Epithelial cell of esophagus (primary cell): ENCODE measurements at regions not wholly inside any gene's neighbourhood (a gene's known extent, or its start where the extent isn't known, plus 50 kb on each side); places are given as distances from the start of the nearest gene placed in this dataset.

Experiments used
- DNase-seq: peaks from one replicate; pipeline ENCODE4 v3.0.0; 2010; ENCODE audit warnings: low read depth
- H3K4me3 ChIP-seq: 2 replicates; pipeline ENCODE4 v1.5.1; 2011; ENCODE audit warnings: mild to moderate bottlenecking, low read length, control low read depth
- TF ChIP-seq, protein P1 (sequence below): IDR thresholded peaks from 2 replicates; pipeline ENCODE4 v1.5.1; 2011; ENCODE audit warnings: low read depth, mild to moderate bottlenecking, low read length, control low read depth, inconsistent platforms; ENCODE audit not compliant: insufficient read depth; ENCODE audit errors: missing control alignments

DNA sequence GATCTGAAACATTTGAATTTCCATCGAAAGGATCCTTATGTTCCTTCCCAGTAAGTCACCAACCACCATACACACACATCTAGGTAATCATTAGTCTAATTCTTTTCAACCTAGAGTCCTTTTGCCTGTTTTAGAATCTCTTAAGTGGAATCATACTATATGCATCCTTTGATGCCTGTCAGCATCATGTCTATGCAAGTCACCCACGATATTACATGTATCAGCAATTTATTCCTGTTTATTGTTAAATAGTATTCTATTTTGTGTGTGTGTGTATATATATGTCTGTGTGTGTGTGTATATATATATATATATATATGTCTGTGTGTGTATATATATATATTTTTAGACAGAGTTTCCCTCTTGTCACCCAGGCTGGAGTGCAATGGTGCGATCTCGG, 78.9 kb upstream of the RPH3AL start:
- no peak overlapping the region for H3K4me3 ChIP-seq
- TF ChIP-seq, protein P1, sequence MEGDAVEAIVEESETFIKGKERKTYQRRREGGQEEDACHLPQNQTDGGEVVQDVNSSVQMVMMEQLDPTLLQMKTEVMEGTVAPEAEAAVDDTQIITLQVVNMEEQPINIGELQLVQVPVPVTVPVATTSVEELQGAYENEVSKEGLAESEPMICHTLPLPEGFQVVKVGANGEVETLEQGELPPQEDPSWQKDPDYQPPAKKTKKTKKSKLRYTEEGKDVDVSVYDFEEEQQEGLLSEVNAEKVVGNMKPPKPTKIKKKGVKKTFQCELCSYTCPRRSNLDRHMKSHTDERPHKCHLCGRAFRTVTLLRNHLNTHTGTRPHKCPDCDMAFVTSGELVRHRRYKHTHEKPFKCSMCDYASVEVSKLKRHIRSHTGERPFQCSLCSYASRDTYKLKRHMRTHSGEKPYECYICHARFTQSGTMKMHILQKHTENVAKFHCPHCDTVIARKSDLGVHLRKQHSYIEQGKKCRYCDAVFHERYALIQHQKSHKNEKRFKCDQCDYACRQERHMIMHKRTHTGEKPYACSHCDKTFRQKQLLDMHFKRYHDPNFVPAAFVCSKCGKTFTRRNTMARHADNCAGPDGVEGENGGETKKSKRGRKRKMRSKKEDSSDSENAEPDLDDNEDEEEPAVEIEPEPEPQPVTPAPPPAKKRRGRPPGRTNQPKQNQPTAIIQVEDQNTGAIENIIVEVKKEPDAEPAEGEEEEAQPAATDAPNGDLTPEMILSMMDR: no peak
- no peak for DNase-seq

- H3K4me3 ChIP-seq: no peak overlapping the region
- TF ChIP-seq, protein P1: no peak
- DNase-seq: no peak
Observed at GRCh38 chr17:429589-429988, 77.0 kb upstream of the RPH3AL start.

DNA sequence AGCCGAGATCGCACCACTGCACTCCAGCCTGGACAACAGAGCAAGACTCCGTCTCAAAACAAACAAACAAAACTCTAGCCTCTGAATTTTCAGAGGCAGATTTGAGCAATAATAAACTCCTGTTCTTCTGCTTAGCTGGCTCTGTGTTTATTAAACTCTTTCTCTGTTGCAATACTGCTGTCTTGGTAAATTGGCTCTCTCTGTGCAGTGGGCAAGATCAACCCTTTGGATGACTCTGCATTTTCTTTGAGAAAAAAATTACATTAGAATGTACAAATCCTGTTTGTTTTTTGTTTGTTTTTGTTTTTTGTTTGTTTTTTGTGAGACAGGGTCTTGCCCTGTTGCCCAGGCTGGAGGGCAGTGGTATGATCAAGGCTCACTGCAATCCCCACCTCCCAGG, 75.8 kb upstream of the RPH3AL start:
- no peak for DNase-seq

GRCh38 chr17:427891-428290, 75.3 kb upstream of the RPH3AL start:
- TF ChIP-seq, protein P1: no peak
- no peak for DNase-seq
- no peak overlapping the region for H3K4me3 ChIP-seq

More for the DNA sequence above, 75.8 kb upstream of the RPH3AL start:
- TF ChIP-seq, protein P1: no peak
- no peak overlapping the region for H3K4me3 ChIP-seq

DNA sequence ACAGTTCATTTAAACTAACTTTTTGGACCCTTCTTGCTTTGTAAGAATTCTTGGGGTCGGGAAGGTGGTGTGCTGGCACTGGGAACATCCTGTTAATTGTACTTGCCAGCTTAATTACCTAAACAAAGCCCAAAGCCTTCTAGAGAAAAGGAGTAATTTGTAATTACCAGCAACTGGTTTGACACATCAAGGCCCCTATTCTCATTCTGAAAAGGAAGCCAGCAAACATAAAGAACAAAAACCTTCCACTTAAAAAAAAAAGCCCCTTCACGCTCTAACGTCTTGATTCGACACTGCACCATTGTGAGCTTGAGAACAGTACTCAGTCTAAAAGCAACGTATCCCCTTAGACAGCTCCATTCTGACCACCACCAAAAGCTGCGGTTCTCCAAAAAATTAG, 74.7 kb upstream of the RPH3AL start:
- no peak overlapping the region for H3K4me3 ChIP-seq
- no peak for DNase-seq
- TF ChIP-seq, protein P1: no peak

GRCh38 chr17:422196-422930, 69.8 kb upstream of the RPH3AL start:
- TF ChIP-seq, protein P1: no peak
- no peak overlapping the region for H3K4me3 ChIP-seq
- DNase-seq: no peak
